Germinal center (tissue), 1 donor: ENCODE measurements at regions not wholly inside any gene's neighbourhood (a gene's known extent, or its start where the extent isn't known, plus 50 kb on each side); places are given as distances from the start of the nearest gene placed in this dataset.

Experiments used
- DNase-seq: peaks from one replicate; pipeline ENCODE4 v3.0.0; 2012; ENCODE audit warnings: mixed read lengths, low spot score

DNA sequence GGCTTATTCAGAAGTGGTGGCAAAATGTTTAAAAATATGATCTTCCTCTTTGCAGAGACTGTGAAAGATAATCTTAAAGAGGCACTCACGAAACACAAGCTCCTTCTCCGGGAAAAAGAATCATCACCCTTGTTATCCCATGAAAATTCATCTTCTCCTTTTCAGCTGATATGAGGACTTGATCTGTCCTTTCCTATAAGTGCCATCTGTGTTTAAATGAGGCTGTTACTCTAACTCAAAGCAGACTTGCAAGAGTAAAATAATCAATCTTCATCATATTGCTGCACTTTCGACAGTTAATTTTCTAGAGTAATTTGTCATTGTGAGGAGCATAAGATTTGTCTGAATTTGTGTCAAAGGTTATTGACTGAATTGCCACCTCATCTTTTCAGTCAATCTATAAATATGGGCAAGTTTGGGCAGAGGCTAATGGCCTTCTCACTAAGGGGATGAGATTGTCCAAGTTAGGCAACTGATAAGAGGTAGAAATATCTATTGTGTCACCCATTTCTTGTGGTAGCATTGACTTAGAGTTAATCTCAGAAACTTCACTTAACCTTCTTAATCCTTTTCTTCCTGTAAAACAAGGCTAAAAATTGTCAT is 452.9 kb downstream of the GRXCR1 start:
- no peak for DNase-seq

DNA sequence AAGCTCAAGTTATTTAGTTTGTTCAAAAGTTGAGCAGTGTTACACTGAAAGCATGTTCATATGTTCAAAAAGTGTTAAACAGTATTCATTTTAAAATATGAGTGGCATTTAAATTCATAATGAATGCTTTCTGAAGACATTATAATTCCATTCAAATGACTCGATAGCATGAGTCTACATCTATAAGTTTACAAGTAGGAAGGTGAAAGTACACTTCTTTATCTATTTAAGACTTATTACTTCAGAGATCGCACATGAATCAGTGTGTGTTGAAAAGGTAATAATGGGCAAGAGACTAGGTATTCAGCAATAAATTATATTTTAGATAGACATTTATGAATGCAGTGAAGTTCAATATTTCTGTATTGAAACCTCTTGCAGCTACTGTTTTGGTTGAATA is 456.1 kb downstream of the GRXCR1 start:
- no peak for DNase-seq

DNA sequence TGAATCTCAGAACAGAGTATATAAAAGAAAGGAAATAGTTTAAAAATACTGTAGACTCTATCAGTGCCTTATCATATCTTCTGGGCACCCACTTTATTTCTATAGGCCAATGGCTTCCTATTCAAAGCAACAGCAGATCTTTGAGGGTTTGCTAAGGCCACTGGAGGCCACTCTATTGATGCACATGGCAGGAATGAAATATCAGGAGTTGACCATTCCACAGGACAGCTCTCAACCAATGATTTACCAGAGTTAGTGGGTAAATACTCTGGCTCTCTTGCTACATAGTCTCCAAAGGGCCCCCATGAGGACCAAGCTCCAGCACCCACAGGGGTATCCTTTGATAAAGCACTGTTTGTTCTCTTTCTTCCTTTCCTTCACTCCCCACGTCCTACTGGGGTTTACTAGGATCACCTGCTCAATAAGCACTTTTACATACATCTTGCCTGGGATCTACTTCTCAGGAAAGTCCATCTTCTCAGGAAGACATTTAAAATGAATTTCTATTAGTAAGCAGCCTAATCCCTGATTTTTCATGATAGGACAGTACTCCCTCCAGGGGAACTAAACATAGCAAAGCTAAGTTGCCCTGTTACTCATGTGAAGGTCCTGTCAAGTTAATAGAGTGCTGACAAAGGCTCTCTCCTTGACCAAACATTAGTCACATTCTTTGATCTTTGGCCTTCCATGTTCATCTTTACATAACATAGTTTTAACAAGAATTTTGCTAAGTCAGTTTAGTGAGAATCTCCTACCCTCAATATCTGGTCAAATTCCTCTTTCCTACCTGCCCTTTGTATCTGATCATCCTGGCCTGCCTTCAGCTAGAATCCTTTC is 459.7 kb downstream of the GRXCR1 start:
- no peak for DNase-seq

DNA sequence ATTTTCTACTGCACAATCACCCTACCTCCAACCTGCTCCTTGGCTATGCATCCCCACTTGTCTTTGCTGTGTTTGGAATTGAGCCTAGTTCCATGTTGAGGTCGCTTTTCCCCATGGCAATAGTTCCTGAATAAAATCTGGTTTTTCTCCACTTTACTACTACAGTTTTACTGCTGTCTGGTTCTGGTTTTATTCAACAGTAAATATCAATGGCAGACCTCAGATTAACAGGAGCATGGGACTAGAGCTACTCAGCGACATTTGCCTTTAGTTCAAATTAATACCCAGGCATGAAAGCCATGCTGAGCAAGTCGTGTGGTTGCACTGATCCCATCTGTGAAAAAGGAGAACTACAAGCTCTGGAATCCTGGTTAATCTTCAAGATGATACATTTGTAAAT is 460.3 kb downstream of the GRXCR1 start:
- DNase-seq = no peak

DNA sequence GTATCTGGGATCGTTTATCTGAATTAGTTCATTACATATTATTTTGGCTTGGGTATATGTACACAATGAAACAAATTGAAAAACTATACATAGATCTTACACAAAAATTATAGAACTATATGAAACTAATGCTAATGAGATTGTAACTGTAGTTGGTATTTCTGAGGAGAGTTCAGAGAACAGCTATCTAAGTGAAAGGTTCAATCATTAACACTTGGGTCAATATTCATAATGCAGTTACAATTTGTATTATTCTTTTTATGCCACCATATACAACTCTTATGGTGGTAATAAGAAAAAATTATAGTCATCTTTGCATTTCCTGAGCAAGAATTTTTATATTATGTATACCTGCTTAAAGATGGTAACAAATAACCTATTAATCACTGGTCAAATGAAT is 461.0 kb downstream of the GRXCR1 start:
- DNase-seq = no peak

DNA sequence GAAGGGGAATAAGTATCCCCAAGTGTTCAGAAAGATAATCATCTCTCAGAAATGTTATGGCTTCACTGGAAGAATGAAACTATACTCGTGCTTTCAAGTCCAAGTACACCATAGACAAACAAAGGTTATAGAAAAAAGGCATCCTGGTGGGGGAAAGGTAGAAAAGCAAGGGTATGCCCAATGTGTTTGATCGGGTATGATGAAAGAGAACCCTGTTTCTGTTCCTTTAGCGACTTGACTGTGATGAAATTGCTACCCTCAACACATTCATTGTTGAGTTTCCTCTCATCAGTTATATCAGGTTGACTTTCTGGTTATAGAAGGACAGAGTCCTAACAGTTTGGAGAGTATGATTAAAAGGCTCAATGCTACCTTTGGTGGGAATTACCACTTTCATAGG is 464.3 kb downstream of the GRXCR1 start:
- DNase-seq = no peak

DNA sequence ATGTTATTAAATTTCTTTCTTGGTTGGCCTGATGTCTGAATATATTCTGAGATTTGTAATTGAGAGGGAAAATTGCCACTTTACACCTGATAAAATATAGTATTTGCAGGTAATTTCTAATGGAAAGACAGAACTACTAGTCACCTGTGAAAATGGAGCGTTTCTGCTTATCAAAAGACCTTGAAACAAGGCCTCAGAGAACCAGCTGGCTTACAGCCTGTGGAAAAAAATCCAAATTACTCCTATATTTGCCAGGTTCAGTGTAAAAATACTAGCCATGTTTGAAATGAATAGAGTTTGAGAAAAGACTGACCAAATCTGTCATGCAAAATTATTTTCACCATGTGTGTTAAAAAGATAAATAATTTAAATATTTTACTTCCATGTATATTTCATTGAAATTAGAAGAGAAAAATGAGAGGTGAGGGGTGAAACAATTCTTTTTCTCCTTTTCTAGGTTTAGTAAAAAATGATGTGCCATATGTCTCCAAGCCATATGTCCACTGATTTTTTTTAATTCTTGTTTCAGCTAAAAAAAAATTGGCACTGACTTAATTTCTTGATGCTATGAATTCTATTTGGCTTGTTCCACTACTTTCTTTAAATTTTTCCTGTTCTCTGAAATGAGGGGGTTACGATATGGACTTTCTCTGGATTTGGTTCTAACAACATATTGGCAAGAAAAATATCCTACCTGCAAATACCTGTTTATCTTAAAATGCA is 464.9 kb downstream of the GRXCR1 start:
- DNase-seq = no peak

DNA sequence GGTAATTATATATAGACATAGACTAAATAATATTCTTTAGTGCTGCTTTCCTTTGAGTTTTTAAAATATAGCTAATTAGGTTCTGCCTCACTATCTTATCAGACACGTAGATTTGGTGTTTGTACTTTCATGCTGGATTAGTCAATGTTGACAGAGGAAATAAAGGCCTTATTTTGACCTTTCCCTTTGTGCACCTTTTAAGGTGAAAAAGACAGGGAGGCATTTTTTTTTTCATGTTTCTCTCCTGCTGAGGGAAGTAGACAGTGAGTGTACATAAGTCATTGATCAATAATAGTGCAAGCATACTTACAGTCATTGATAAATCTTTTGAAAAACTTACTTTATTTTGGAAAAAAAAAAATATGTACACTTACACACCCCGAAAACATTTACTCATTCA is 467.8 kb downstream of the GRXCR1 start:
- no peak for DNase-seq

DNA sequence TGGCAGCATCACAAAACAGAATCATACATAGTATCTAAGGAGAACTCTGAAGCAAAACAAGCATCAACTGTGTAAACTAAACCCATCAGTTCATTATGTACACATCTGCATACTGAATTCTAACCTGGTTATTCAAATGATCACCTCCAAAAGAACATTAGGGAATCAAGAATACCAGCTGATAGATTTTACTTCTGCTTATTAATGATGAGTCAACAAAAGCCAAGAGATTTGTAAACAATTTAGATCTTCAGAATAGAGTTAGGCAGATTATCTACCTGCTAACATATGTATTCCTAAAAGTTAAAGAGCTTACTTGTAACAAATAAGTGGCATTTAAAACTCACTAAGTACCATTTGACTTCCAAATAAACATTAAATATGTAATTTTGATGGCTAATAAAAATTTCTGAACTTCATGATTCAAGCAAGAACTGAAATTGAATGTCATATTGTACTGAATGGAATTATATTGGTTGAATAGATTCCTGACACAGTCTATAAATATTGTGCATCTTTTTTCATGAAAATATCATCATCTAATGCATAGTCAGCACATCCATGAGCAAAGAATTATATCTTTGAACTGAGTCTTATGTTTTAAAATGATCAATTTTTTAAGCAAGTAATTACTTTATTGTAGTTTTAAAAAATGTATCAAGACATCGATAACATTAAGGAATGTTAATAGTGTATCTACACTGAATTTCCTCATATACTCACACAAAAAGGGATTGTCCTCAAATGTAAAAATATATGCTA is 470.5 kb downstream of the GRXCR1 start:
- no peak for DNase-seq

DNA sequence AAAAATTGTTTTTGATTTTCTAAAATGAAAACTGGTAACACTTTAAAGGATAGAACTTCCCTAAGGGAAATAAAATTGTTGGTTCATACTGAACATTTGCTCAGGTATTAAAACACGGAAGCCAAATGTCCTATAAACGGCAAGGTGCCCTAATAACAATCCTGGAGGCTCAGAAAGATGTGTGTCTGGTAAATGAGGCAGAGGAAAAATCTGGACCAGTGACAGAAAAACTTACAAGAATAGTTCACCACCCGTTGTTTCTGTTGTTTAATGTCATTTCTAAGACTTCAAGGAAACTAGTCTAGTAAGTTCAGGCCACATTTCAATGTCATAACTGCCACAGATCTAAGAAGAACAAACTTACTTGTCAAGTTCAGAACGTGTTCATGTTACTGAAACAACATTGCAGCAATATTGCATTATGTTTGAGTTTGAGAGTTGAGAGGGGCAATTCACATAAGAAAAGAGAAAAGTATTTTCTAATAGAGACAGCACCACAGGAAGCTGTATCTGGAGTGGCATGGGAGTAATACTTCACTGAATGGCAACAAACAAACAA is 476.6 kb downstream of the GRXCR1 start:
- no peak for DNase-seq

DNA sequence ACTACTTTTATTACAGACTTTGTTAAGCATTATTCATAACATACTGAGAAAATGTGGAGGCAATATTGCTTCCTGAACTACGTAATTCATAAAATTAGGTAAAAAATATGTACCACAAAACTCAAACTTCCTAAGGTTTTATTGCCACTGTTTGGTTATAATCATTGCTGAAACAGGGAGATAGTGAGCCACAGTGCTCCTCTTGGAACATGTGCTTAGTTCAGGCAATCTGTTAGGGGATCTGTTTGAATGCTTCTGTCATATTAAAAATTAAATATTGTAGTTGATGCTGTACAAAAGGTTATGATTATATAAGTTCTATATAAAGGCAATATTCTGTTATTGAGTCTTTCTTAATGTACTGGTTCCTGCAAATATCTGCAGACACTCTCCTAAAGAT is 480.7 kb downstream of the GRXCR1 start:
- DNase-seq = no peak

DNA sequence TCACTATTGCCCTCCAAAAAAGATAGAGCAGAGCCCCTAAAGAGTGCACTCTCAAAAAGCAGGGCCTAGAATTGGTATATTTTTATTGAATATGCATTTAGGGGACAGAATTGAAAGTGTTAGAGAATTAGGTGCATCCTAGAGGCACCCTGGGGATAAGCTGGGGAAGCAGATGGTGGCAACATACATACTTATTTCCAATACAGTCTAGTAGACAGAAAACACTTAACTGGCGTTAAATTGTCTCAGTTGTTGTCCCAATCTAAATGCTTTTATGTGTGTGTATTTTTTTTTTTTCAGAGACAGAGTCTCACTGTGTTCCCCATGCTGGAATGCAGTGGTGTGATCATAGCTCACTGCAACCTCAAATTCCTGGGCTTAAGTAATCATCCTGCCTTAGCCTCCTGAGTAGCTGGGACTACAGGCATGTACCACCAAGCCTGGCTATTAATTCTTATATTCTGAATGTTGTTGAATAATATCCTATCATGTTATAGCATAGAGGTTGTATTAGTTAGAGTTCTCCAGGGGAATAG is 481.8 kb downstream of the GRXCR1 start:
- no peak for DNase-seq

DNA sequence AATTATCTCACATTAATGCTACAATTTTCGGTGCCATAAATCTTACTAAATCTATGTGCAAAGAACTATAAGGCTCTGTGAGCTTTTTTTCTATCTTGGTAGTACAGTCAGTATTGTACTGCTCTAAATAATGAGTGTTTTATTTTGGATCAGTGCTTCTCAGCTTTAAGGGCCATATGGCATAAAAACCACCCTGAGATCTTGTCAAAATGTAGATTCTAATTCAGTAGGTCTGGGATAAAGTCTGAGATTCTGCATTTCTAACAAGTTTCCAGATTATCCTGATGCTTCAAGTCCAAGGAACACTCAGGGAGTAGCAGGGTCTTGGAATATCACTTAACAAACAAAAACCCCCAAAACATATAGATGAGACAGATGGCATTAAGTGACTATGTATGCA is 486.5 kb downstream of the GRXCR1 start:
- no peak for DNase-seq

DNA sequence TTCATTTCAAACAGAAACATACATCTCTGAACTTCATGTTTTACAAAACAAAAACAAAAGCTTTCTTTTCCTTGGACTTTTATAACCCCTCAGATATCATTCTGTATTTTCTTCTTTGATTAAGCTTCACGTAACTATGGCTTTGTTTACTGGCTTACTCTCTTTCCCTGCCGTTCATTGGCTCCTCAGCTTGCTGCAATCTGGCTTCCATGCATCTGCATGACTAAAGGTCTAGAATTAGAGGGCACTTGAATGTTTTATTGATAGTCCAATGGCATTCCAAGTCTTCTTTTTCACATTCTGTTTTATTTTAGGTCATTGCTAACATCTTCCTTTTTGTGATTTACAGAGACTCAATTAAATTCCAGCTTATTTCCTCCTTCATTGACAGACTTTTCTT is 487.6 kb downstream of the GRXCR1 start:
- DNase-seq = no peak

DNA sequence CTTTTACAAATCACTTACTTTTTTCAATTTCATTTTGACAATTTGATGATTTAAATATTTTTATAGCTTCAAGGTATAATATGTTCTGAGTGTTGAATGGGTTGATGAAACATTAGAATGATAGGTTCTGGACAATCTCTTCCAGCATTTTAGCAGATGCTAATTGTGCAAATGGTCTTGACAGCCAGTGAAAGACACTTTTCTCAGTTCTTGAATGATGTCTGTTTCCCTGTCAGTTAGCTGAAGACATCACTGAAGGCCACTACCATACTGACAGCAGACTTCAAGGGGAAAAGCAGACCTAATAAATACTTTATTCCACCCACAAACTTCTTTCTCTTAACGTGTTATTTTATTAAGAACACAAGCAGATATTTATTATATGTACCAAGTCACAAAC is 498.6 kb downstream of the GRXCR1 start:
- DNase-seq = no peak

DNA sequence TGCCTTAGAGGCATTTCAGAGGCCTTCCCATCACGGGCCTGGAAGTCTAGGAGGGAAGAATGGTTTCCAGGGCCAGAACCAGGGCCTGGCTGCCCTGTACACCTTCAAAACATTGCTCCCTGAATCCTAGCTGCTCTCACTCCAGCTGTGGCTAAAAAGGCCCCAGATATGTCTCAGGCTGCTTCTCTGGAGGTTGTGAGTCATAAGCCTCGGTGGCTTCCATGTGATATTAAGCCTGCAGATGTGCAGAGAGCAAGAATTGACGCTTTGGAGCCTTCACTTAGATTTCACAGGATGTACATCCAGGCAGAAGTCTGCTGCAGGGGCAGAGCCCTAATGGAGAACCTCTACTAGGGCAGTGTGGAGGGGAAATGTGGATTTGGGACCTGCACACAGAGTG is 502.5 kb downstream of the GRXCR1 start:
- DNase-seq = no peak

DNA sequence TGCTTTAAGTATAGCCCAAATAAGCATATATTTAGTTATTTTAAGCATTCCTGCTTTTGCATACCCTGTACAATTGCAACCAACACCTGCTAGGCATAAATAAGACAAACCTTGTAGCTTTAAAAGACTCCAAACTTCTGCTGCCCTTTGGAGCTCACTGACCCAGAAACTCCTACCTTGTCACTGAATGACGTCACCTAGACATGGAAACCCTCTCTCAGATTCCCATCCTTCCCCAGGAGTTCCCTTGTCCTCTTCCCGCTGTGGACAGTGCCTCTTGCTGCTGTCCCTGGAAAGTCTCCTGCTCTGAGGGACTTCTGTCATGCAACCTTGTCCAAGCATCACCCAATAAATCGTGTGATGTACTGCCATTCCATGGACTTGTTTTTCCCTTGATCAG is 507.2 kb downstream of the GRXCR1 start:
- DNase-seq = no peak

DNA sequence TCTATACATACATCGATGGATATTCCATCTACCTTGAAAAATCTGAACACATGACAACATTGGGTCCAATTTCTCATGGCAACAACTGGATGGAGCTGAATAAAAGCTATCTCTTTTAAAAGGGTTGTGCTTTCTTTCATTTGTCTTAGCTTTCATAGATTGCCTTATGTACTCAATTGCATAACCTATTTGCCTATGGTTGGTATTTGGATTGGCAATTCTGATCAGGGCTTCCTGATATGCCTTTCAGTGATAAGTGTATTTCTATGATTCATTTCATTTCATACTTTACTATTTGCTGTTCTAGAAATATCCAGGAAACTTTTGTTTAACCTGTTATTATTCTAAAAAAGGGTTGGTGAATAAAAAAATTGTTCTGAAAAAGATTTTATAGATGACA is 509.9 kb downstream of the GRXCR1 start:
- DNase-seq = no peak

DNA sequence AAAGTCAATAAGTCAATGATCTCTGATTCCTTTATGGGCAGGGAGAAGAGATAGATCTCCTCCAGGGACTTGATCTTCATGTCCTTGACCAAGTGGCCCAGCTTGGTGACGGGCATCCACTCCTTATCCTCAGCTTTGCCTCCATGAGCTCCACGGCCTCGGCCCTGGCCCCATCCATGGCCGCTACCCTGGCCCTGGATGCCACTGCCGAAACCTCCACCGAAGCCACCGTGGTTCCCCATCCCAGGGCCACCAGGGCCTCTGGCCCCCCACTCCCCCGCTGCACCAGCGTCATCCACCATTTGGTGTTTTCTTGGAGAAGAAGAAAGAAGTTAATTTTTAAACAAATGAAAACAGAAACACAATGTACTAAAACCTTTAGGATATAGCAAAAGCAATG is 518.1 kb downstream of the GRXCR1 start:
- DNase-seq = no peak

DNA sequence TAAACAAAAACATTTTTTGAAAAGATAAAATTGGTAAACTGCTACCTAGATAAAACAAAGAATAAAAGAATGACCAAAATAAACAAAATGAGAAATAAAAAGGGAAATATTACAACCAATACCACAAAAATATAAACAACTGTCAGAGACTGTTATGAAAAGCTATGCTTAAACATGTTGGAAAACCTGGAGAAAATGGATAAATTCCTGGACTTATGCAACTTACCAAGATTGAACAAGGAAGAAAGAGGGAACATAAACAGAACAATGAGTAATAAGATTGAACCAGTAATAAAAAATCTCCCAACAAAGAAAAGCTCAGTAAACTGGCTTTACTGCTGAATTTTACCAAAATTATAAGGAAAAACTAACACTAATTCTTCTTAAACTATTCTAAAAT is 518.7 kb downstream of the GRXCR1 start:
- DNase-seq = no peak

DNA sequence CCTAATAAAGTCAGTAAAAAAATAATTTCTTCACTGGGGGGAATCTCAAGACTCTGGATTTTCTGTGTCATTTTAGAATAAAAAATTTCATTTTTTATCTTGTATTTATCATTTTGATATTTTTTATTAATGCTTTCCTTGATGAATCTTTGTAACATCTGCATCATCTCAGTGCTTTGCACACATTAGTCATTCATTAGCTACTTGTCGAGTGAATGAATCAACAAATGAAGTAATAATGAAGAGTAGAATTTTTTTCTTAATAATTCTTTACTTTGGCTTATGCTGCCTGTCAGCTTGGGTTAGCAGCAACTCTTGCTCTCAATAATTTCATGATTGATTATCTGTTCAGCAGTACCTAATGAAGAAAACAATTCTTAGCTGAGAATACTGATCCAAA is 530.8 kb downstream of the GRXCR1 start:
- no peak for DNase-seq

DNA sequence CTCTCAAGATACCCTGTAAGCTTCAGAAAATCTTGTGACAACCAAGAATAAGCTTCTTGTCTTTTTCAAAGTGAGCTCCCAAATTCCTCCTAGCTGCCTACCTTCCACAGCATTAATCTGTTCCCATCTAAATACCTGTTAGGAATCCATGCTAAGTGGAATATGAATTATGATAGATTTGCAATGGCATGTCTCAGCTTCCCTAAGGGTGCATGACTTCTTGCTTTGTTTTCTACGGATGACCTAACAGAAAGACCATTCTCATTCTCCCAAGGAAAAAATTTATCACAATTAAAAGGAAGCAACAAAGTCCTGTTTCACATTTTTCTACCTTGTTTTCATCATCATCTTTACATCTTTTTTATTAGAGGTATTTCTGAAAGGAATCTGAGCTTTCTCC is 532.7 kb downstream of the GRXCR1 start:
- no peak for DNase-seq
